ENCODE measurements at regions not wholly inside any gene's neighbourhood (a gene's known extent, or its start where the extent isn't known, plus 50 kb on each side); places are given as distances from the start of the nearest gene placed in this dataset.

DNA sequence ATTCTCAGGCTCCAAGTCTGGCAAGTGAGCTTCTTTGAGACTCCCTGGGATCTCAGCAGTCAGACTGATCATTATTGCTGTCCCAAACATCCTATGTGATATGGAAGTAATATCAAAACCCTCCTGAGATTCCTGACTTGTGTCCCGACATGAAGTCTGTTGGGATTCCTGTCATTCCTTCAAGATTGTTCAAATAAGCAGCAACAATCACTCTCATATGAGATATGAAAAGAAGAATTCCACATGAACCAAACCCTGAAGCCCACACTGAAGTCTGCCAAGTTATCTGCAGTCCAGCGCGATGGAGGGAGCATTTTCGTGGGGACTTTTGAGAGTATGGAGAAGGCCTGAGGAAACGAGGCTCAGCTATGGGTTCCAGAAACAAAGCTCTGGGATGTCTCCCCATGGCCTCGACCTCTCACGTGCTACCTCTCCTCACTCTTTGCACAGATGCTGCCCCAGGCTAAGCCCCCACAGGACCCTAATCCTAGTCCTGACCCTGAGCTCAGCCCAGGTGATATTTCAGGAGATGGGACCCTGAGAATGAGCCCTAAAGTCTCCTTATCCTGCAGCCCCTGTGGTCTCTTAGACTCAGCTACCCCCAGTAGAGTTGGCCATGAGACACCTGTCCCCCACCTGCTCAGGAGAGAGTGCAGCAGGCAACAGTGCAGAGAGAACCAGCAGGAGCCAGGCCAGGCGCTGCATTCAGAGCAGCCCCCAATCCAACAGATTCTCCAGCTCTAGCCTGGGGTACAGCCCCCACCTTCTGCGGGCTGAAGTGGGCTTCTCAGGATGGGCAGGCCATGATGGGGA is 100.2 kb downstream of the GGTLC2 start:
- DNase-seq (ENCODE audit: low spot score): no peak
- in situ Hi-C loops (cut with MboI; ENCODE audit: low sequenced_read_pairs, unreplicated experiment): no loop called here
- TF ChIP-seq, protein P1, sequence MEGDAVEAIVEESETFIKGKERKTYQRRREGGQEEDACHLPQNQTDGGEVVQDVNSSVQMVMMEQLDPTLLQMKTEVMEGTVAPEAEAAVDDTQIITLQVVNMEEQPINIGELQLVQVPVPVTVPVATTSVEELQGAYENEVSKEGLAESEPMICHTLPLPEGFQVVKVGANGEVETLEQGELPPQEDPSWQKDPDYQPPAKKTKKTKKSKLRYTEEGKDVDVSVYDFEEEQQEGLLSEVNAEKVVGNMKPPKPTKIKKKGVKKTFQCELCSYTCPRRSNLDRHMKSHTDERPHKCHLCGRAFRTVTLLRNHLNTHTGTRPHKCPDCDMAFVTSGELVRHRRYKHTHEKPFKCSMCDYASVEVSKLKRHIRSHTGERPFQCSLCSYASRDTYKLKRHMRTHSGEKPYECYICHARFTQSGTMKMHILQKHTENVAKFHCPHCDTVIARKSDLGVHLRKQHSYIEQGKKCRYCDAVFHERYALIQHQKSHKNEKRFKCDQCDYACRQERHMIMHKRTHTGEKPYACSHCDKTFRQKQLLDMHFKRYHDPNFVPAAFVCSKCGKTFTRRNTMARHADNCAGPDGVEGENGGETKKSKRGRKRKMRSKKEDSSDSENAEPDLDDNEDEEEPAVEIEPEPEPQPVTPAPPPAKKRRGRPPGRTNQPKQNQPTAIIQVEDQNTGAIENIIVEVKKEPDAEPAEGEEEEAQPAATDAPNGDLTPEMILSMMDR (IDR thresholded peaks at IDR 0.05; ENCODE audit: borderline replicate concordance, control extremely low read depth, extremely low read depth, insufficient read depth, missing control alignments): no peak

DNA sequence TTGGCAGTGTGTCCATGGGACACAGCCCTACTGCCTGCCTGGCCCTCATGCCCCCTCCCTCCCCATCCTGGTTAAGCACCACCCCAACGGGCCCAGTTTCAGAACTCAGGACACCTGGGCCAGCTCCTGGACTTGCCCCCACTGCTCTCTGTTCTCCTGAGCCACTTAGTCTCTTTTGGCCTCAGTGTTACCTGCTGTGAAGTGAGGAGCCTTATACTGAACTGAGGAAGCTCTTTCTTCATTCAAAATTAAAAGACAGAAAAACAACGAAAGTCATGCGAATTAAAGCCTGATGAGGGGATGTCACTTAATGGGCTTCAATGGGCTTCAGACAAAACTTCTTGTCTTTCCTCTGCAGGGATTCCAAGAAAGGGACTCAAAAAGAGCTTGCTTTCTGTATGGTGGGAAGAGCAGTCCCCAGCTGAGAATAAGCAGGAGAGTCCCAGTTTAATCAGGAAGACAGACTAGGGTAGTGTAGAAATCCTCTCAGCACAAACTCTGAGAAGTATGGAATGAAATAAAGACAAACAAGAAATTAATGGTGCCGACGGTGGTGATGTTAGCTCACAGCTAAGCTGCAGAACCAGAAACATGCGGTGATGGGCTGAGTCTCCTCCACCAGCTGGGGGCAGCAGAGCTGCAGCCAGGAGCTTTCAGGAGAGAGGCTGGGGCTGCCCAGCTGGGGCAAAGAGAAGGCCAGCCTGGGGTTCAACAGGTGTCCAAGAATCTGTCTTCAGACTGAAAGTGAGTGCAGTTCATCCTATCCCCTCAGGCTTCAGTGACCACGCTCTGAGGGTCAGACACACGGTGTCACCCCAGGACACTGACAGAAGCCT is 101.0 kb downstream of the GGTLC2 start:
- in situ Hi-C loops (cut with MboI; ENCODE audit: low sequenced_read_pairs, unreplicated experiment): no loop called here
- peak; percentile 58 for DNase-seq (ENCODE audit: low spot score)

DNA sequence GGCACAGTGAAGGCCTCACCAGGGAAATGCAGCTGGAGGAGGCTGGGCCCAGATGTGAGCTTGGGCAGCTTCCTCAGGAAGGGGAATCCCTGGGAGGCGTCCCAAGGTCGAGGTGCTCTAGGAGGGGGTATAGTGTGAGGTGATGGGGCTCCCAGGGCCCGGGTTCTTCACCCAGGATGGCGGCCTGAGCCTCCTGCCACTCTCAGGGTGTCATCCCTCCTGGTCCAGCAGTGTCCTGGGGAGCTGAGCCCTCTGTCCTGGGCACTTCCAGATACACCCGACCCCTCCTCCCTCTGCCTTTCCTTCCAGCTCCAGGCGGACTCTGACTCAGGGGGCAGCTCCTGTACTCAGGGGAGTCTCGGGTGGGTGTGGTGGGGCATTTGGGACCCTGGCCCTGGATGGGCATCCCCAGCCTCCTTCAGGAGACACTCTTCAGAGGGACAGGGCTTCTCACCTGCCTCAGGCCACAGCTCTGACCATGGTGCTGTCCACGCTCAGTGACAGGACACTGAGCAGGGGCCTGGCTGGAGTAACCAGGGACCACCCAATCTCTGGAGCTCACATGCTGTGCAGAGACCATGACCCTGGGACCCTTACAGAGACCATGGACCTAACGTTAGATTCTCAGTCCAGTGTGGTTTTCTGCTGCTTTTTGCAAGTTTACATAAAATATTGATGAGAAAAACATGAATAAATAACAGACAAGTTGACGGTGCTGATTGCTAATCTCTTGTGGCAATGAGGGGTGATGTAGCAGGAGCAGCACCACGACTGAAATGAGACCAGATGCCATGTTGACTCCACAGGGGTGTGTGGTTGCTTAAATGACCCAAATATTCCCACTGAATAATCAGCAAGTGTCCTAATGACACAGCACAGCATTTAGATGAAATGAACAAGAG is 101.9 kb downstream of the GGTLC2 start:
- DNase-seq (ENCODE audit: low spot score): no peak
- in situ Hi-C loops (cut with MboI; ENCODE audit: low sequenced_read_pairs, unreplicated experiment): no loop called here

More for the DNA sequence above, 101.0 kb downstream of the GGTLC2 start:
- TF ChIP-seq, protein P1 (IDR thresholded peaks at IDR 0.05; ENCODE audit: borderline replicate concordance, control extremely low read depth, extremely low read depth, insufficient read depth, missing control alignments): peak; percentile 76

DNA sequence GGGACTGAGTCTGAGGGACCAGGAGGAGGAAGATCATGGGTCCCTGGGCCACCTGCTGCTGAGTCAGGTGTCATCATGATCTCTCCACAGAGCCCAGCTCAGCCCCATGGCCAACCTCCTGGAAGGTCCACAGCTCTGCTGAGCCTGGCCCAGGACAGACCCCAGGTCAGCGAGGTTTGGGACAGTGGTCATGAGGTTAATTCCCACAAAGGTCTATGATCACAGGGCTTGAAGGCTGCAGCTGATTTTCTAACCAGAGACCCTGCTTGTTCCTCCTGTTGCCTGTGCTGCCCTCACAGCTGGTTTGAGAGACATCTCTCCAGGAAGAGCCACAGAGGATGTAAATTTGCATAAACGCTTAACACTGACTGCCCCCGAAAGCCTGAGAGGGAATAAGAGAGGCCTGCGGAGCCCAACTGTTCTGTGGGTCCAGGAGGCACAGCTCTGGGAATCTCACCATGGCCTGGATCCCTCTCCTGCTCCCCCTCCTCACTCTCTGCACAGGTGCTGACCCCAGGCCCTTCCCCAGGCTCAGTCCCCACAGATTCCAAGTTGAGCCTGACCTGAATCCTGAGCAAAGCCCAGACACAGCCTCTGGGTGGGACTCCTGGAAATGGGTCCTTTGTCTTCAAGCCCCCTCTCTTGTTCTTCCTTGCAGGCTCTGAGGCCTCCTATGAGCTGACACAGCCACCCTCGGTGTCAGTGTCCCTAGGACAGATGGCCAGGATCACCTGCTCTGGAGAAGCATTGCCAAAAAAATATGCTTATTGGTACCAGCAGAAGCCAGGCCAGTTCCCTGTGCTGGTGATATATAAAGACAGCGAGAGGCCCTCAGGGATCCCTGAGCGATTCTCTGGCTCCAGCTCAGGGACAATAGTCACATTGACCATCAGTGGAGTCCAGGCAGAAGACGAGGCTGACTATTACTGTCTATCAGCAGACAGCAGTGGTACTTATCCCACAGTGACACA is 102.8 kb downstream of the GGTLC2 start:
- no peak for DNase-seq (ENCODE audit: low spot score)
- TF ChIP-seq, protein P1 (IDR thresholded peaks at IDR 0.05; ENCODE audit: borderline replicate concordance, control extremely low read depth, extremely low read depth, insufficient read depth, missing control alignments): no peak
- in situ Hi-C loops (cut with MboI; ENCODE audit: low sequenced_read_pairs, unreplicated experiment): no loop called here

More for the DNA sequence above, 101.9 kb downstream of the GGTLC2 start:
- TF ChIP-seq, protein P1 (IDR thresholded peaks at IDR 0.05; ENCODE audit: borderline replicate concordance, control extremely low read depth, extremely low read depth, insufficient read depth, missing control alignments): no peak

DNA sequence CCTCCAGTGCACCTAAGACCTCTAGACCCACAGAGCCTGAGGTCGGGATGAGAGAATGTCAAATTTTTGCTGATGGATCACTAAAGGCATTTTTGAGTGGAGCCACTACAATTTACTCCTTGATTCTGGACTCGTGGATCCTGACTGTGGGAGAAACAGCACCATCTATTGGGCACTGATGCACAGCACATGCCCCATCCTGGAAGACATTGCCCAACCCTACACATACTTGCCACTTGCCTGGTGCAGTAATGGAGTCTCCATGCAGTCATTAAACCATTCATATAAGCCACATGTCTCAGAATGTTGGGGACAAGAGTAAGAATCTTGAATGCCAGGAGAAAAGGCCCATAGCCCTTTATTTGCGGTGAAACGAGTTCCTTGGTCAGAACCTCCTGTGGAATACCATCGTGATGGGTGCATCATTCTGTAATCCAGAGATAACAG is 103.9 kb downstream of the GGTLC2 start:
- TF ChIP-seq, protein P1 (IDR thresholded peaks at IDR 0.05; ENCODE audit: borderline replicate concordance, control extremely low read depth, extremely low read depth, insufficient read depth, missing control alignments): peak; percentile 71
- no peak for DNase-seq (ENCODE audit: low spot score)
- in situ Hi-C loops (cut with MboI; ENCODE audit: low sequenced_read_pairs, unreplicated experiment): no loop called here

Measured in GM13976 (cell line).